NAMALWA (cell line): ENCODE measurements at regions not wholly inside any gene's neighbourhood (a gene's known extent, or its start where the extent isn't known, plus 50 kb on each side); places are given as distances from the start of the nearest gene placed in this dataset.
"Not testable (repeated sequence)": the region's sequence is repeated elsewhere in the genome, so short reads cannot be mapped to it uniquely, and the experiment has no call there.

Experiments used
- DNase-seq: peaks from one replicate; pipeline ENCODE4 v3.0.0-alpha.2; 2015; ENCODE audit warnings: low spot score

DNA sequence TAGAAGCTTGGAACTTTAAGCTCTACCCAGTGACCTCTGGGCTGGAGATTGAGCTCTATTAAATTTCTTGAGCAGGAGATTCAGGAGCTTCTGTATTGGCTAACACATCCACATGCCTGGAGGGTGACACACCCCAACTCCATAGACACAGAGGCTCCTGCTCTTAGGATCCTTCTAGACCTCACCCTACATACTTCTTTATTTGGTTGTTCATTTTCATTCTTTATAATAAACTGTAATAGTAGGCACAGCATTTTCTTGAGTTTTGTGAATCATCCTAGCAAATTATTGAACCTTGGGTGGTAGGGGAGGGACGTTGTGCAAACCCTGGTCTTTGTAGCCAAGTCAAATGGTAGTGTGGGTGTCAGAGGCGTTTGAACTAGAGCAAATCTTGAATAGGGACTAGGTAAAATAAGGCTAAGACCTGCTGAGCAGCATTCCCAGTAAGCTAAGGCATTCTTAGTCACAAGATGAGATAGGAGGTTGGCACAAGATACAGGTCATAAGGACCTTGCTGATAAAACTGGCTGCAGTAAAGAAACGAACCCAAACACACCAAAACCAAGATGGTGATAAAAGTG is 323.8 kb upstream of the GALNT5 start:
- DNase-seq: no peak

- no peak for DNase-seq
These were observed 321.9 kb upstream of the GALNT5 start for GRCh38 chr2:156935616-156936015.

DNA sequence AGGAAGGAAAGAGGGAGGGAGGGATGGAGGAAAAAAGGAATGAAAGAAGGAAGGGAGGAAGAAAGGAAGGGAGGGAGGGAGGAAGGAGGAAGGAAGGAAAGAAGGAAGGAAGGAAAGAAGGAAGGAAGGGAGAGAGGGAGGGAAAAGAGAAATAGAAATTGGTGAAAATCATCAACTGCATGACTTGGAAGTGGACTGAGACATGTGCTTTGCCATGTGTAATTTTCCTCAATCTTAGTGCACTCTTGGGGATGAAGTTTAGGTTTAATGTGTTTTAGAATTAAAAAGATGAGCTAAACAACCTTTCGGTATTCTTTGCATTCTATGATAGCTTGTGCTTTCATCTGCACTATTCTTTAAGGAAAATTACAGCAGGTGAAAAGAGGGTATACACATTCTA is 320.1 kb upstream of the GALNT5 start:
- DNase-seq: no peak

DNA sequence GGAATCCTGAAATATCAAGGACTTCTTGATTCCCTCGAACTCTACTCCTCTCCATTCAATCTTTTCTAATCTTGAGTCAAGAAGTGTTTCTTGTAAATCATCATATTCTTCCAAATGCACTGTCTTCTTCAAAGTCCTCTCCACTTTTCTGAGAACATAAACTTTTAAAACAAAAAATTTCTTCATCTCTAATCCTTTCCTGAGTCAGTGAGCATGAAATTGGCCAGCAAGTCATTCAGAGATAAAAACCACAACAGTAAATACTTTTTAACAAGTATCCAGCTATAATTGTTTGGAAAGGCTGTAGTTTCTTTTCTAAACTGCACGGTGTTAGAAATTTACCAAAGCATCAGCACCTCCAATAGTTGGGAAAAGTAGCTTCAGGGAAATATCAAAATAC is 312.6 kb upstream of the GALNT5 start:
- no peak for DNase-seq

DNA sequence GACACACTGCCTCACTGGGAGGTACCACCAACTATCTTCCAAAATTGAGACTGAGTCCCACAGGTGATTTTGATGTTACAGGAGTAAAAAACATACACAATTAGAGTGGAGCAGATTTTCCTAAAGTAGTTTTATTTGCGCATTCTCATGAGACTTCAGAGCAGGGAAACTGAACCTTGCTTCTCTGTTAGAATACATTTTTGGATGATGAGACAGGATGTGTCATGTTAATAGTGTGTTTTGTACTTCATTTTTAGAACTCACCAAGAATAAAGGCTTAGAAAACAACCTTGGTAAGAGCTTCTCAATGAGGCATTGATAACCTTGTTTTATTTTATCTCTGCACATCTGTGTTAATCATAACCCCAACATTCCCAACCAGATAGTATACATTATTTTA is 310.2 kb upstream of the GALNT5 start:
- DNase-seq: no peak

DNA sequence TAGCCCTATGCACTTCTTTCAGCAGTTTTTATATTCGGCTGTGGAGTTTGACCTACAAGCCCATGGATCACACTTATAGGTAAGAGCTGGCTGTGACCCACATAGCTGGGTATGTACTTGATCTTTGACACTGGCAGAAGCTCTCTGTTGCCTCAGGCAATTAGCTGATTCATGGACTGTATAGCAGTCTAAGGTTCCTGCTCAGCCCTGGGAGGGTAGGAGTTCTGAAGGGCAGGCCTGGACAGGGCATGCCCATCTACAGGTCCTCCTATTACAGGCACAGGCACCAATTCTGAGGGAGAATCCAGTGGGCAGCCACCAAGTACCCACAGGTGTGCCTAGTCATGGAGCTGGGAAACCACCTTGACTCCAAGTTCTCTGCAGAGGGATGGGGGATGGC is 301.8 kb upstream of the GALNT5 start:
- DNase-seq: no peak

DNA sequence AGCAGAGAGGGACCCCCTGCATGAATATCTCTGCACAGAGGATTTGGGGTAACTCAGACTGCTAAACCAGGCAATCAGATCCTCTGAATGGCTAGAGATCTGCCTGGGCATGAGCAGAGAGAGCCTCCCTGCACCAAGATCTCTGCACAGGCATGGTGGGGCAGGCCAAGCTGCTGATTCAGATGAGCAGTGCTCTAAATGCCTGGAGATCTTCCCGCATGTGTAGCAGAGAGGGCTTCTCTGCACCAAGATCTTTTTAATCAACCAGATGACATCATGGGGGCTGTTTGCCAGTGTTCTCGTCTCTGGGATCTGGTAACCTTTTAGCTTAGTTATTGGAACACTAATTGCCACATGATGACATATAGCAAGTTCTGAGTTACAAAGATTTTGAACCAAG is 301.3 kb upstream of the GALNT5 start:
- no peak for DNase-seq

- no peak for DNase-seq
These were observed 299.1 kb upstream of the GALNT5 start for GRCh38 chr2:156958374-156958773.

- DNase-seq: no peak
These were observed 298.0 kb upstream of the GALNT5 start for GRCh38 chr2:156959481-156959880.

DNA sequence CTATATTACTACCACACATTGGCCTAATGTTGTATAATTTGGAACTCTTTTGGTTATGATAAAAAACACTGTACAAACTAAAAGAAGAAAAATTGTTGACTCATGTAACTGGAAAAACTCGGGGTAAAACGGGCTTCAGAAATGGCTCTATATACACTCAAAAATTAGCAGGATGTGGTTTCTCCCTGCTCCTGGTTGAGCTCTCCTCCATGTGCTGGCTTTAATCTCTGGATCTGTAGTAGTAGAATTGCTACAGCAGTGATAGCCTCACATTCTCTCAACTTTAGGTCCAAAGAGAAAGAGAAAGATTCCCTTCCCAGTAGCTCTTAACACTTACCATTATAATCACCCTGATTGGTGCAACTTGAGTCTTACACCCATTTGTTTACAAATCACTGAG is 274.9 kb upstream of the GALNT5 start:
- no peak for DNase-seq

GRCh38 chr2:156986339-156986988 is 271.0 kb upstream of the GALNT5 start:
- DNase-seq: no peak

DNA sequence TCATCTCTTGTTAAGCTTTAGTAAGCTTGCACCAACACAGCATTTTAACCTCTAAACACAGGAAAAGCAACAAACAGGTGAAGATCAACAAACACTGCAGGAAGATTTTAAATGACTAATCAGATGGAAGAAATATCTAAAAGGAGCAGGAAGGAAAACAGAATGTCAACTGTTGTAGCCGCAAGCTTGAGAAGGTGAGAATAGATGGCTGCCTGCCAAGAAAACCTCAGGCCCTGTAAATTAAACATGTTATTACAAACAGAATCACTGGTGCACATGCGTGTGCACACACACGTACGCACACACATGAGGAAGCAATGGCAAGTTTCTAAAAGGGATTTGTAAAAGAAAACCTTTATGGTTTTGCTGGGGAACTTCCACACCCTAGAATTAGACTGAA is 257.8 kb upstream of the GALNT5 start:
- DNase-seq: no peak

- no peak for DNase-seq
These were observed 252.7 kb upstream of the GALNT5 start for GRCh38 chr2:157004789-157005188.

- no peak for DNase-seq
These were observed 242.4 kb upstream of the GALNT5 start for GRCh38 chr2:157015015-157015575.

DNA sequence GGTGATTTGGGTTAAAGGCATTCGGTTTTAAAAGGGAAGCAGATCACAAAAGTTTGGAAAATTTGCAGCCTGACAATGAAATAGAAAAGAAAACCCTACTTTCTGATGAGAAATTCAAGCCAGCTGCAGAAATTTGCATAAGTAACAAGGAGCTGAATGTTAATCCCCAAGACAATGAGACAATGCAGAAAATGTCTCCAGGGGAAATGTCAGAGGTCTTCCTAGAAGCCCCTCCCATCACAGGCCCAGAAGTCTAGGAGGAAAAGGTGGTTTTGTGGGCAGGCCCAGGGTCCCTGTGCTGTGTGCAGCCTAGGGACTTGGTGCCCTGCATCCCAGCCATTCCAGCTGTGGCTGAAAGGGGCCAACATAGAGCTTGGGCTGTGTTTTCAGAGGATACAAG is 234.2 kb upstream of the GALNT5 start:
- DNase-seq: not testable (repeated sequence)

GRCh38 chr2:157024129-157024528 is 233.4 kb upstream of the GALNT5 start:
- DNase-seq: no peak

DNA sequence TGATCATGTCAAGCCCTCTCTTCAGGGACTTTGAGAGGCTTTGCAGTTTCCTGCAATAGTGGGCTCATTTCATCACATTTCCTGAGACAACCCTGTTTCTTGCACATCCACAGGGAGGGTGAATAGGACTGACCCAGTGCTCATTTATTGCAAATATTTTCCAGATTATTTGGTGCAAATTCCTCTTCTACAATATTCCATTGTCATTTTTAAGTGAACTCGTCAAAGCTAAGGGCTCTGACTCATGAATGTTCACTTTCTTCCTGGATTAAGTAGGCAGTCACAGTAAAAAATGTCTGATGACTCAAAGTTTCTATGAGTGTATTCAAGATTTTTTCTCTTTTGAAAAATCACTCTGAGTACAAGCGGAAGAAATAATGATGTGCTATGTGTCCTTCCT is 225.5 kb upstream of the GALNT5 start:
- no peak for DNase-seq

- DNase-seq: no peak
These were observed 220.8 kb upstream of the GALNT5 start for GRCh38 chr2:157036726-157037125.

GRCh38 chr2:157043786-157044185 is 213.7 kb upstream of the GALNT5 start:
- DNase-seq: no peak

- DNase-seq: no peak
These were observed 211.1 kb upstream of the GALNT5 start for GRCh38 chr2:157046396-157046795.

DNA sequence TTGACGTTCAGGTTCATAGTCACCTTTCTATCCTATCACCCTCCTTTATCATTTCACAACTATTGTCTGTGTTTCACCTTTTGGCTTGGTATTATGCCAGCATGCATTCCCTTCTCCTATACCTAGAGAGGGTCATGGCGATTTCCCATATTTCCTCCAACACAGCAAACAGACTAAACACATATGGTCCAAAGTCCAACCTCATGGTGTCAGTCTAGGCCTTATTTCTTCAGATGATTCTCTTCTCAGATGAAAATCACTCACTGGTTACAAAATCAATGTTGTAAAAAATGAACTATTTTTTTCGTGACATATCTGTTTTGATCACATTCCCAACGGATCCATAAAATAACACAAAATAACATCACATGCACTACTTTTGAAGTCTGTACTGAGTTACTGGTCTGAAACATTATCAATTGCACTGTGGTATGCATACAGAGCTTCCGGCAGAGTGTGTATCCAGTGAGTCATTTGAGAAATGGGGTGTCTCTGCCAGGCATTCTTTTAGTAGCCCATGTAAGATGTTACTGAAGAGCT is 204.8 kb upstream of the GALNT5 start:
- DNase-seq: no peak

- DNase-seq: no peak
These were observed 203.6 kb upstream of the GALNT5 start for GRCh38 chr2:157053876-157054275.

- DNase-seq: peak; percentile 28
These were observed 201.8 kb upstream of the GALNT5 start for GRCh38 chr2:157055660-157056199.
